22Rv1 (cell line): ENCODE measurements at regions not wholly inside any gene's neighbourhood (a gene's known extent, or its start where the extent isn't known, plus 50 kb on each side); places are given as distances from the start of the nearest gene placed in this dataset.
"Not testable (repeated sequence)": the region's sequence is repeated elsewhere in the genome, so short reads cannot be mapped to it uniquely, and the experiment has no call there.

ENCODE experiments used
- H3K27ac ChIP-seq: fragments of 450-650 bp; 2 replicates; pipeline ENCODE4 v1.5.1; 2017
- CTCF ChIP-seq: fragments of 450-650 bp; IDR thresholded peaks from 2 replicates; pipeline ENCODE4 v1.5.1; 2017; ENCODE audit warnings: mild to moderate bottlenecking
- ZFX ChIP-seq: fragments of 450-650 bp; IDR thresholded peaks from 2 replicates; pipeline ENCODE4 v1.6.1; 2017; ENCODE audit warnings: antibody characterized with exemption, borderline replicate concordance

DNA sequence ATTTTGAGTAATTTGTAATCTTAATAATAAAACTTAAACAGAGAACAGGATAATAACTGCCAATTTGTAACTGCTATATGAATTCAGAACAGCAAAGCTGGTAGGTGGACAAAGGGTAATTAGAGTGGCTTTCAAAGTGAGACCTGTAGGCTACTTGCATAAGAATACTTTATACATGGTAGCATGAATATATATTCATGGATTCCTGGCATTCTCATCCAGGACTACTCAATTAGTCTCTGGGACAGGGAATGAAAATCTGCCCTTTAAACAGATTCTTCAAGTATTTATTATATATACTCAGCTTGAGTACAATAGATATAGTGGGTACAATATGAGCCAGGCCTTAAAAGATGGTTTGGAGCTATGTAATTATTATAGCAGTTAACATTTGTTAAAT, 419.9 kb downstream of the PIK3C3 start:
- no peak for TF ChIP-seq CTCF
- no peak for TF ChIP-seq ZFX
- no peak overlapping the region for H3K27ac ChIP-seq

- H3K27ac ChIP-seq = not testable (repeated sequence)
Measured at GRCh38 chr18:42378854-42379253, 423.8 kb downstream of the PIK3C3 start.

DNA sequence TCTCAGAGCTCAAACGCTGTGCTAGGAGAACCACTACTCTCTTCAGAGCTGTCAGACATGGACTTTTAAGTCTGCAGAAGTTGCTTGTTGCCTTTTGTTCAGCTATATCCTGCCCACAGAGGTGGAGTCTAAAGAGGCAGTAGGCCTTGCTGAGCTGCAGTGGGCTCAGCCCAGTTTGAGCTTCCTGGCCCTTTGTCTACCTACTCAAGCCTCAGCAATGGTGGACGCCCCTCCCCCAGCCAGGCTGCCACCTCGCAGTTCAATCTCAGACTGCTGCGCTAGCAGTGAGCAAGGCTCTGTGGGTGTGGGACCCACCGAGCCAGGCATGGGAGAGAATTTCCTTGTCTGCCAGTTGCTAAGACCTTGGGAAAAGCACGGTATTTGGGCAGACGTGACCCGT, 426.2 kb downstream of the PIK3C3 start:
- H3K27ac ChIP-seq = not testable (repeated sequence)

- no peak for TF ChIP-seq ZFX
- TF ChIP-seq CTCF = no peak
- H3K27ac ChIP-seq = no peak overlapping the region
Measured at GRCh38 chr18:42392416-42392815, 437.4 kb downstream of the PIK3C3 start.

GRCh38 chr18:42392926-42393325, 437.9 kb downstream of the PIK3C3 start:
- TF ChIP-seq ZFX (no peak), CTCF (no peak)
- no peak overlapping the region for H3K27ac ChIP-seq

DNA sequence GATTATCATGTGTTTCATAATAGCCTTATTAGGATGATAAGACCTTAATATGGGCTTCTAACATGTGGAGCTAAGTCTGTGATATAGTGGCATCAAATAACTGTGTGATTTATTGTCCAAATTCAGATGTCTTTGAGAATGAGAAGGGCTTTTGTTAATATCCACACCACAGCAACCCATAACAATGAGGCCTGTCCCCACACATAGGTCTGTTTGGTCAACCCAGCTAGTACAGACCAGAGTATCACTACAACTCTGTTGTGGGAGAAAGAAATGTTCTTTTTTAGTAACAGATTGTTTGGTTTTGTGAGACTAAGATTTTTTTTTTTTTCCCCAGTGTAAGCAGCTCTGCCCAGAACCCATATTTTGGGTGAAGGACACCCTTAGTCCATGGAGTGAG, 439.2 kb downstream of the PIK3C3 start:
- TF ChIP-seq ZFX (no peak), CTCF (no peak)
- H3K27ac ChIP-seq = no peak overlapping the region

- H3K27ac ChIP-seq = no peak overlapping the region
- TF ChIP-seq ZFX (no peak), CTCF (no peak)
Measured at GRCh38 chr18:42401131-42401673, 446.2 kb downstream of the PIK3C3 start.

- H3K27ac ChIP-seq = no peak overlapping the region
- no peak for TF ChIP-seq ZFX
- no peak for TF ChIP-seq CTCF
Measured at GRCh38 chr18:42404151-42404550, 449.1 kb downstream of the PIK3C3 start.

DNA sequence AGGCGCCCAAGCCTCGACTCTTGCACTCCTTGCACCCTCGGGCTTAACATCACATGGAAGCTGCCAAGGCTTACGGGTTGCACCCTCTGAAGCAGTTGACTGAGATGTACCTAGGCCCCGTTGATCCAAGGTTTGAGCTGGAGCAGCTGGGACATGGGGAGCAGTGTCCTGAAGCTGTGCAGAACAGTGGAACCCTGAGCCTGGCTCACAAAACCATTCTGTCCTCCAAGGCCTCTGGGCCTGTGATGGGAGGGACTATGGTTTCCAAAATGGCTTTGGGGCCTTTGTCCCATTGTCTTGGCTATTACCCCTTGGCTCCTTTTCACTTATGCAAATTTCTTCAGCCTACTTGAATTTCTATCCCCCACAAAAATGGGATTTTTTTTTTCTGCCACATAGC, 454.0 kb downstream of the PIK3C3 start:
- no peak for TF ChIP-seq ZFX
- no peak for TF ChIP-seq CTCF

More for the DNA sequence above, 454.0 kb downstream of the PIK3C3 start:
- H3K27ac ChIP-seq = no peak overlapping the region
